ENCODE measurements at regions not wholly inside any gene's neighbourhood (a gene's known extent, or its start where the extent isn't known, plus 50 kb on each side); places are given as distances from the start of the nearest gene placed in this dataset.

GRCh38 chr12:124474709-124475108 lies 92.7 kb downstream of the NCOR2 start:
- Mint-ChIP-seq H3K36me3 (ENCODE audit: low read depth) (peaks cover 90% of the 10 kb centered on the region), H3K9me3 (peaks cover 6% of the 10 kb centered on the region), H3K27ac (no peak overlapping the region), H3K27me3 (no peaks in the 10 kb centered on the region), H3K4me3 (no peak overlapping the region), H3K4me1 (ENCODE audit: low read depth) (peaks cover 15% of the 10 kb centered on the region)
- no peak for TF ChIP-seq CTCF (IDR thresholded peaks at IDR 0.05)
- H3K9me3 ChIP-seq (ENCODE audit: control insufficient read depth in 1 of 2, insufficient read depth in 1 of 2, low read length in 2 of 2), result peaks cover 0 to 18% of the 10 kb centered on the region in 2 experiments
- no peak for DNase-seq
- no peak for ATAC-seq (ENCODE audit: poor library complexity)
- peaks cover 48% of the 10 kb centered on the region for H3K36me3 ChIP-seq (ENCODE audit: insufficient read depth, low read length)
- no peaks in the 10 kb centered on the region for H3K27me3 ChIP-seq (ENCODE audit: control insufficient read depth in 1 of 2, insufficient read depth in 2 of 2, low read length in 2 of 2)
- H3K4me1 ChIP-seq (ENCODE audit: insufficient read depth, low read length), result peaks cover 7% of the 10 kb centered on the region
- H3K27ac ChIP-seq (ENCODE audit: low read depth in 1 of 2, low read length in 2 of 2), result no peak overlapping the region
- ChIA-PET CTCF (no interaction called here), POLR2A (interaction anchor here (1.0 kb wide), 1 partner anchor 9 kb away, joined by 3 read pairs; no protein-coding TSS in a partner anchor)
- intact Hi-C loops (cut with DNase I, micrococcal nuclease), result no loop called here
- H3K4me3 ChIP-seq (ENCODE audit: low read length), result no peak overlapping the region

- POLR2A ChIA-PET, result no interaction called here
- CTCF ChIA-PET, result no interaction called here
- H3K36me3 Mint-ChIP-seq (ENCODE audit: low read depth), result peaks cover 81% of the 10 kb centered on the region
- no peak overlapping the region for H3K27ac ChIP-seq (ENCODE audit: low read depth in 1 of 2, low read length in 2 of 2)
- peaks cover 17% of the 10 kb centered on the region for H3K4me1 Mint-ChIP-seq (ENCODE audit: low read depth)
- H3K4me3 Mint-ChIP-seq, result no peak overlapping the region
- TF ChIP-seq CTCF (IDR thresholded peaks at IDR 0.05), result no peak
- H3K9me3 ChIP-seq (ENCODE audit: control insufficient read depth in 1 of 2, insufficient read depth in 1 of 2, low read length in 2 of 2), result peaks cover 5 to 27% of the 10 kb centered on the region in 2 experiments
- H3K9me3 Mint-ChIP-seq, result peaks cover 6% of the 10 kb centered on the region
- H3K27me3 ChIP-seq (ENCODE audit: control insufficient read depth in 1 of 2, insufficient read depth in 2 of 2, low read length in 2 of 2), result no peaks in the 10 kb centered on the region
- no peak overlapping the region for H3K27ac Mint-ChIP-seq
- no peaks in the 10 kb centered on the region for H3K27me3 Mint-ChIP-seq
- no peak for ATAC-seq (ENCODE audit: poor library complexity)
- intact Hi-C loops (cut with DNase I, micrococcal nuclease), result no loop called here
- no peak overlapping the region for H3K4me3 ChIP-seq (ENCODE audit: low read length)
- H3K36me3 ChIP-seq (ENCODE audit: insufficient read depth, low read length), result peaks cover 45% of the 10 kb centered on the region
- no peak for DNase-seq
- H3K4me1 ChIP-seq (ENCODE audit: insufficient read depth, low read length), result peaks cover 16% of the 10 kb centered on the region
These were observed 94.6 kb downstream of the NCOR2 start for GRCh38 chr12:124472690-124473279.

- CTCF ChIA-PET, result no interaction called here
These were observed 95.6 kb downstream of the NCOR2 start for GRCh38 chr12:124471828-124472227.

More at GRCh38 chr12:124471828-124472227, 95.6 kb downstream of the NCOR2 start:
- Mint-ChIP-seq H3K4me3 (no peak overlapping the region), H3K27me3 (no peaks in the 10 kb centered on the region), H3K27ac (no peak overlapping the region), H3K36me3 (ENCODE audit: low read depth) (peaks cover 72% of the 10 kb centered on the region), H3K9me3 (peaks cover 6% of the 10 kb centered on the region), H3K4me1 (ENCODE audit: low read depth) (peaks cover 19% of the 10 kb centered on the region)
- ATAC-seq (ENCODE audit: poor library complexity), result no peak
- intact Hi-C loops (cut with DNase I, micrococcal nuclease), result no loop called here
- Histone ChIP-seq H3K4me1 (ENCODE audit: insufficient read depth, low read length) (peaks cover 22% of the 10 kb centered on the region), H3K4me3 (ENCODE audit: low read length) (no peak overlapping the region), H3K27me3 (ENCODE audit: control insufficient read depth in 1 of 2, insufficient read depth in 2 of 2, low read length in 2 of 2) (no peaks in the 10 kb centered on the region), H3K36me3 (ENCODE audit: insufficient read depth, low read length) (peaks cover 43% of the 10 kb centered on the region), H3K9me3 (ENCODE audit: control insufficient read depth in 1 of 2, insufficient read depth in 1 of 2, low read length in 2 of 2) (peaks cover 5 to 27% of the 10 kb centered on the region in 2 experiments), H3K27ac (ENCODE audit: low read depth in 1 of 2, low read length in 2 of 2) (no peak overlapping the region)
- no peak for TF ChIP-seq CTCF (IDR thresholded peaks at IDR 0.05)
- DNase-seq, result no peak
- POLR2A ChIA-PET, result no interaction called here

Data from CD4-positive, alpha-beta T cell (primary cell).